Stimulated activated CD8-positive, alpha-beta memory T cell treated with anti-CD3 and anti-CD28 coated beads, Interleukin-12 subunit alpha, Interleukin-12 subunit beta, amount 100 ng/mL, for 4 hours (primary cell): ENCODE measurements at regions not wholly inside any gene's neighbourhood (a gene's known extent, or its start where the extent isn't known, plus 50 kb on each side); places are given as distances from the start of the nearest gene placed in this dataset.

ENCODE experiments used
- DNase-seq: peaks from one replicate; pipeline ENCODE4 v3.0.0-alpha.2; 2020; ENCODE audit warnings: low read depth

DNA sequence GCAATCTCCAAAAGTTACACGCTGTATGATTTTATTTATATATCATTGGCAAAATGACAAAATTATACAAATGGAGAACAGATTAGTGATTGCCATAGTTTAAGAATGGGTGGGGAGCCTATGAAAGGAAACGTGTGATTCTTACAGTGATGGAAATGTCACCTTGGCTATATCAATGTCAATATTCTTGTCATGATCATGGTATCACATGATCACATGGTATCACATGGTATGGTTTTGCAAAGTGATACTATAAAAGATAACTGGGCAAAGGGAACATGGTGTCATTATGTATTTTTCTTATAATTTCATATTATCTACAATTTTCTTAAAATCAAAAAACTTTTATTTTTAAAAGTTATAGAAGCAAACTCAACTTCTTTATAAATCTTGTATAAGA lies 606.2 kb upstream of the ZEB2 start:
- no peak for DNase-seq

DNA sequence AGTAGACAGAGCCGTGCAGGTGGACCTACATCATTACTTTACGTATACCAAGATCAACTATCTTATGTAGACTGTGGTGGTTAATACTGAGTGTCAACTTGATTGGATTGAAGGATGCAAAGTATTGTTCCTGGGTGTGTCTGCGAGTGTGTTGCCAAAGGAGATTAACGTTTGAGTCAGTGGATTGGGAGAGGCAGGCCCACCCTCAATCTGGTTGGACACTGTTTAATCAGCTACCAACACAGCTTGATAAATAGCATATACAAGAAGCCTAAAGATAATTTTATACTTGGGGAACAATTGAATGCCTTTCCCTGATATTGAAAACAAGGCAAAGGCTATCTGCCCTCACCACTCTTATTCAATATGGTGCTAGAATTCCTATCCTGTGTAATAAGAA lies 604.2 kb upstream of the ZEB2 start:
- DNase-seq, result no peak

DNA sequence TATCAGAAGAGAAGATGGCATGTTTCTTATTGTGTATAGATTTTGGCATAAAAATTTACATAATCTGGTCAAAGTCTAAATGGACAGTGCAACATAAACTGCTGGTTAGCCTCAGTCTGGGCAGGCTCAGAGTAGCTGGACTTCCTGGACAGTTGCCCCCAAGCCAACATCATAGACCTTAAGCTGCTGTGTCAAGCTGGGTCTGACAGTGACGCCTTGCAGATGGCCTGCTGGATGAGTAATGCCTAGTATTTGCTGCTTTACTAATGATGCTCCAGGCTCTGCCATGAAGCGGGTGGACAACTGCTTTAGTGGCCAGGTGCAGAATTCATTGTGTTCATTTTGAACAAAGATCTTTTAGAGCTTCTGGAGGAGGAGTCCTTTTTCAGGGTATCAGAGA lies 603.7 kb upstream of the ZEB2 start:
- no peak for DNase-seq

DNA sequence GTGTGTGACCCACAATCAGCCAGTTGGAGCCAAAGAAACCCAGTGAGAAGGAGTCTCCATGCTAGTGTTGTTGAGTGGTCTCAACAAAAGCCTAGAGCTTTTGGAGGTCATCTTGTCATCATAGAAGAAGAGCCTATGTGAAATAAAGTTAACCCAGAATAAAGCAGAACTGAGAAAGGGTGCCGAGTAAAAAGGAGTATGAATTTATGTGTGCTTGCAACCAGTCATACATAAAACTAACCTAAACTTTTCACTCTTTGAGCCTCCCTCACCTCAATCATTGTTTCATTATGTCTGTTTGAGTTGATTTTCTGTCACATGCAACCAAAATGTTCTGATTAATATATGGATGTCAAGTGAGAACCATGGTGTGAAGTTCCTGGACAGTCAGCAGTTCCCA lies 599.3 kb upstream of the ZEB2 start:
- no peak for DNase-seq

DNA sequence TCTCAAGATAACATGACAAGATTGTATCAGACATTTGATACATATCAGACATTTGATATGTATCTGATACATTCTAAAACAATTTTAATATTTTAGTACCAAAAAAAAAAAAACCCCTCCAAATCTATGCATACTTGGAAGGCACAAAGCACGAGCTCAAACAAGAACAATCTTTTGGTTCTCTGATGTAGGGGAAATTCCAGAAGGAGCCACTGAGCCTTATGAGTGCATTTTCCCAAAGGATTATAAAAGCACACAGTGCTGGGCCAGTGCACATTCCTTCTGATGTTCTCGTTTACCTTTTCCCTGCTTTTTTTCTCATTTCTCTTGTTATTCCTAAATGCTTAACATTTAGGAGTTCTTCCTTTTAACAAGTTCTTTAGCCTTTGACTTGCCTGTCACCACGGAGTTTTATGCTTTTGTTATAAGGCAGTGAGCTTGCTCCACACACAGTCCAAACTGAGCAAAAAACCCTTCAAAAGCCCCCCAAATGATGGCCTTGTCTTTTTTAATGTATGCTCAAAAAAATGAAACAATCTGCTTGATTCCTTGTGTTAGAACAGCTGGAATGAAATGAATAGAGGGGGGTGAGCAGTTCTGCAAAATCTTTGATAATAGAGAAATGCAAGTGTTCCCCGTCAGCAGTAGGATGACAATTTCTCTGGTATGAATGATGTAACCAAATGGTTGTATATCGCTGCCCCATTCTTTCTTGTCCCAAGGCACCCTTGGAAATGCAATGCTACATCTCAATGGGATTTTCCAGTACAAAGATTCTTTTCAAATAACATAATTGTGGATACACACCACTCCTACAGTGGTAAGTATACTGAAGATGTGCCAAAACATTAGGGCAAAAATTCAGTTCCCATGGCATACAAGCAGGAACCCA lies 597.2 kb upstream of the ZEB2 start:
- DNase-seq, result no peak

DNA sequence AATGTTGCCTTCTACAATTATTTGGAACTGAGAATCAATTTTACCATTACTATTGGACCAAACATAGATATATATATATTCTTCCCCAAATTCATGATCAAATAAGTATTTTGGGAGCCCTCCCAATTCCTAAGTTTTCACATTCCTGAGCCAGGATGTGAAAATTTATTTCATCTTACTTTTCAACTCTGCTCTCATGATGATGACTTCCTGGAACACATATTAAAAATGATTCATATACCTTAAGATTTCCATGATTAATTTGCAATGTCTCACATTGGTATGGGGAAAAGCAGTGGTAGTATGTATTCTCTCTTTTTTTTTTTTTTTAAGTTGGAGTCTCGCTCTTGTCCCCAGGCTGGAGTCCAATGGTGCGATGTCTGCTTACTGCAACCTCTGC lies 596.1 kb upstream of the ZEB2 start:
- no peak for DNase-seq

DNA sequence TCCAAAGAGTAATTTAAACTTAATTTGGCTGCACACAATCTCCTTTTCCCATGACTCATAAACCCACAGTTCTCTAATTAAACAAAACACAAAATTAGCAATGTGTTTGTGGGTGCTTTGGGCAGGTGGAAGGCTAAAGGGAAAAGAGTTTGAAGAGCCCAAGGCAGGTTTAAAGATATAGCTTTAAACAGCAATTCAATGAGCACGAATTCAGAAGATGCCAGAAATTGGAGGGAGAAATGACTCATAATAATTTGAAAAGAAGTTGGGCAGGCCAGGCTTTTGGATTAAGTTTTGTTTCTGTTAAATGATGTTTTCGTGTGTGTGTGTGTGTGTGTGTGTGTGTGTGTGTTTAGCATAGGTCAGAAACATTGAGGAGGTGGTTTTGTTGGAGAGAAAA lies 594.8 kb upstream of the ZEB2 start:
- no peak for DNase-seq

DNA sequence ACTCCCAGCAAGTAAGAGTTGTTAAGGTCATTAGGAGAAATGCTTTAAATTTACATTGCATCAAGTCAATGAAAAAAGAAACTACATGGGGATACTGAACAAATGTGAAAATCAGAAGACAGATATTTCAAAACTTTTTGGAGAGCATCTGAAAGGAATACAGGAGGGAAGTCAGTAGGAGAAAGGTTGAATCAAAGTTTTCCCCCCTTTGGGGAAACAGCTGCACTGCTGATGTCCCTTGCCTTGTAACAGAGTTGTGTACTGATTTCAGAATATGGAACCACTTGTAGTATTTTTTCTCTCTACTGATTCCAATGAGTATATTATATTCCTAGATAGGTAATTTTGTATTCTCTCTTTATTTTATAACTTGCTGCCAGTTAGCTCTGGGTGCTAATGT lies 592.5 kb upstream of the ZEB2 start:
- no peak for DNase-seq

DNA sequence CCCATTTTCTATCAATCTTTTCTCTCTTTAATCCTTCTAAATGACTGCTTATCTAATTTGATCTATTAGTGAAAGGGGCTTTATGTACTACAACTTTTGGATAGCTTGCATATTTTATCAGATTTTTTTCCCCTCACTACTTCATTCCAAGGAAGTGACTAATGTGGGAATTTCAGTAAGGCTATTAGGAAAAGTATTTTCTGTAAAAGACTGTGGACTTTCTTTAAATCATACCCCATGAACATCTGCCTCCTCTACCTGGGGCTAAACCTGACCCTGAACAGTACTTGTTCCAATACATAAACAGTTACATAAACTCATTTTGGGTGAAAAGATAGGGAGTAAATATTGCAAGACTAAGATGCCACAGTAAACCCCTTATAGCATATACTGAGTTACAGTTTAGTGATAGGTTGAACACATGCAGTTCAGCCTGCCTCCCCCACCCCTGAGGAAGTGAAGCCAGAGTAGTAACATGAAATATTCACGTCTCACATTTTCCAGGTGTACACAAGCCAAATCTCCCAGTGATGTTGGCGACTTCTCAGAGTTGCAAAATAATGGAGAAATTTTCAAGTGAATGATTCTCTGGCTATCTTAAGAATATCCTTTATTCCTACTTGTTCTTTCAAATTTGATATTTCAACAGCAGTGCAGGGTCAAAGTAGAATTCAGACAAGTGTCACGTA lies 590.9 kb upstream of the ZEB2 start:
- no peak for DNase-seq

DNA sequence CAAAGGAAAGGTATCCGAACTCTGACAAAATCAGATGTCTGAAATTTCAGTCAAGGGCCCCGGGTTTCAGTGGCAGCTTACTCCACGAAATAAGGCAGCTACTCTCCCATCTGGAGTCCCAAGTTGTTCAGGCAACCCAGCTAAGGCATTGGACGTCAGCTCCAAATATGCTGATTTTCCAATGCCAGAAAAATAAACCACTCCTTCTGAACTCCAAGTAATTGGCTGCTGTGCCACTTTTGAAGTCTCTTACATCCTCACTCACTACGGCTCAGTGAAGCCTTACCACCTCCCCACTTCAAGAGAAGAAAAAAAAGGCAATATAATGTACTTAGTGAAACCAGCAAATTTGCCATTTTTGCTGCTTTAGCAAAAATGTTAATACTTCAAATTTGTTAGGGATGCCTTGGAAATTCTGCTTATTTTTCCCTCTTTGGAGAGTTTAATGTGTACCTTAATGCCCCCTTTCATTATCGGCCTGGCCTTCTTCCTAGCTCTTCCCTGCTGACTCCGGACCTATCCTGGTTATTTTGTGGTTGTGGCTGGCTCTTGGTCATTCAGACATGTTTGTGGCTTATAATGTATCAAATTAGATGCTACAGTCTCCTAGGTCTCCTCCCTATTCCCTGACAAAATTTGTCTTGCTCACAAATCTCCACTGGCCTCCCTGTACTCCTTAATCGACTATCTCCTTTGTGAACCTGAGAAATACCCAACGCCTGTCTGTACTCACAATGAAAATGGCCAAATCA lies 589.2 kb upstream of the ZEB2 start:
- no peak for DNase-seq

DNA sequence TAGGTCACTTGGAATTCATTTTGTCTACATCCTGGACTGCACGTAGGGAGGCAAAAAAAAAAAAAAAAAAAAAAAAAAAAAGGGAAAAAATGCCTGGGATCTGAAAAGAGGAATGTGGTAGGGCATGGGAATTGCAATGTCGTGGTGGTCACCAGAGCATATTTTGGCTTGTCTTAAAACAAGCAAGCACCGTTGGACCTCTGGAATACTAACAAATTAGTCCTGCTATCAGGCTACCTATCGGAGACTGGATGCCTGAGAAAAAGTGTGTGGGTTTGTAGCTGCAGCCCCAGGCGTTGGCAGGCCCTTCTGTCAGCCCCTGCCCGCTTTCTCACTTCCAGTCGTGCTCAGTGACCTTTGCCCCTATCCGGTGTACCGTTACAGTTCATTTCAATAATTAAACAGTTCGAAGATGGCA lies 588.5 kb upstream of the ZEB2 start:
- DNase-seq, result no peak

DNA sequence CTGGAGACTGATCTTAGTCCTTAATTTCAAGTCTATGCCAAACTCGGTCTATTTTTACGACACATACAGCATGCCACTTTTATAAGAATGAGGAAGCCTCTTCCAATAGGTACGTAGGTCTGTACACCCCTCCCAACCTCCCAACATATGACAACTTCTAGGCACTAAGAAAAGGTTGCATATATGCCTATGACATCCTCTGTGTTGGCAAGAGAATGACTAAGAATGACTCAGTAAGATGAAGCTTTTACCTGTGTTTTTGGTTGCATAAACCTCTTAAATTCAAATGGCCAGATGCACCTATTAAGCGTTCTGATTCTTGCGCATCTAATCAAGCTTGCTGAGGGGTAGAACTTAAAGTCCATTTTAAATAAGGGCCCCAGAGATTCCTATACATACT lies 586.4 kb upstream of the ZEB2 start:
- no peak for DNase-seq

DNA sequence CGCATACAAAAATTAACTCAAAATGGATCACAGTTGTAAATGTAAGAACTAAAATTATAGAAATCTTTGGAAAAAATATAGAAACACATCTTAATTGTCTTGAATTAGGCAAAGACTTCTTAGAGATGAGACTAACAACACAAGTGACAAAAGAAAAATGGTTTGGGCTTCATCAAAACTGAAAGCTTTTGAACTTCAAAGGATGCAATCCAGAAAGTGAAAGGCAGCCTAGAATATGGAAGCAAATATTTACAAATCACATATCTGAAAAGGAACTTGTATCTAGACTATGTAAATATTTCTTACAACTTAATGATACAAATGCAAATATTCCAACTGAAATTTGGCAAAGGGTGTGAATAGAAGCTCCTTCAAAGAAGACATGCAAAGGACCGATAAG lies 582.8 kb upstream of the ZEB2 start:
- no peak for DNase-seq

DNA sequence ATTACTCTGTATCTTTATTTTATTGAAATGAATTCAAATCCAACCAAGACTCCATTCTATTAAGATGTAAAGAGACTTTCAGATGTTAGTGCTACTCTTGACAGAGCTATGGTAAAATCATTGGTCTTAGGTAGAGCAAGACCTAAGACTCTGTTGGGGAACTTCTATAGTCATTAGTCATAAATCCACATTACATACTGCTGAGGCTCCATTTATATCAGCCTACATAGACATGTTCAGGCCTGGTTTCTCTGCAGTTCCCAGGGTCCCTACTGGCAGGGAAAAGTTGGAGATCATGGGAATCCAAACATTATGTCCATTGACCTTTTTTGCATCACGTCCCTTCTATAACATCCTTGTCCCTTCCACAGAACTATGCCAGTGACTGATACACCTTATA lies 580.4 kb upstream of the ZEB2 start:
- DNase-seq, result no peak

DNA sequence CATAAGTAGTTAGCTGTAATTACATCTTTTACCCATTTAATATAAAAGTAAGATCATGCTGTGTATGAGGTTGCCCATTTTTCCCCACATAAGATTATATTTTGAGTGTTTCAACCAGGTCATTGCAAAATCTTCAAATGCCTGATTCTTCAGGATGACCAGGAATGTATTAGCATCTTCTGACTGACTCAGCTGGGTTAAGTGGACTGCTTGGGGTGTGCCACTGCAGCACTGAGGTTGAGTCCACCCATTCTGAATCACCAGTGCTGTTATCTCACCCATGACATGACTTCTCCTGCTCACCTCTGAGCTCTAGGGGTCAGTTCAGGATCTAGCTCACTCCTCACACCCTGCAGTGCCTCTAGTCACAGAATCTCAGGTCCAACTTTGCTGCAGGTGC lies 576.7 kb upstream of the ZEB2 start:
- DNase-seq, result no peak

DNA sequence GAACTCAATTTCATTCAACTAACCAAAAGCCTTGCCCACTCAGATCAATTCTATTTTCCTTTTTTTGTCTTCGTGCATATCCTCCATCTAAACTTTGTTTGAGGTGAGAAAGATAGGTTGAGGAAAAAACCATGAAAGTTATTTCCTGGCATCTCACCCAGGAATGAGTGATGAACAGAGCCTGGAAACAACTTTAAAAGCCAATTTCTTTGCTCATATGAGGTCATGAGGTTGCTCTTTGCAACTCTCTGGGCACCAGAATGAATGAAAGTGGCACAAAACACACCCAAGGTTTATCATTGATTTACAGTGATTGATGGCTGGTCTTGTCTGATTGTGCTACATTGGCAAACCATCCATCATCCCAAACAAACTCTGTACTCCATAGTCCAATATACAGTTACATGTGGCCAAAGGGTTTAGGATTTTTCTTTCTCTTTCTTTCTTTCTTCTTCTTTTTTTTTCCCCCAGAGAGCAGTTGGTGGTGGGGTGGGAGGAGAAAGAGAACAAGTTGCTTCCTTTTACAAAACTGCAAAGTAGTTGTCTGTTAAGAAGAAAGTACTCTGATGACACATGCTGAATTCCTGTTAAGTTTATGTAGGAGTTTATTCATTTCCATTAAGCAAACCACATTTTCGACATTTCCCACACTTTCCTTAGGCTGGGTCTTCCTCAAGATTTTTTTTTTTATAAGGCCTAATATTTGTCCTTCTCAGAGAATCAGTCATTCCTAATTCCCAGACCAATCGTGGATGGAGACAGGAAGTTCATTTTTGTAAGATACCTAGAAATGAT lies 575.9 kb upstream of the ZEB2 start:
- DNase-seq, result no peak

DNA sequence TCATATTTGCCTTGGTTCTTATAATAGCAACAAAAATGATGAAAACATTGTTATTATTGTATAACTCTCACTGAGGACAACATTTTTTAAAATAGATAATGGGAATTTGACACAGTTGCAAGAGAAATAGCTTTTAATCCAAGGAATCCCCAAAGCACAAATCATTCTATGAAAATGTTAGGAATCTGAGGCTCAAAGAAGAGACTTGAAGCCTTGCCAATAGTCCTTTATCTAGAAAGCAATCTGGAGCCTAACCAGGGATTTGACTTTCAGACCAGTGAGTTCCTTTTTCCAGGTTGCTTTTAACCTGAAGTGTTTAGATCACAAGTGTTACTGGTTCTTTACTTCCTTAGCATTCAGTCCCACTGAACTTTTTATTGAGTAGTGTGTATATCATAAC lies 574.5 kb upstream of the ZEB2 start:
- no peak for DNase-seq

DNA sequence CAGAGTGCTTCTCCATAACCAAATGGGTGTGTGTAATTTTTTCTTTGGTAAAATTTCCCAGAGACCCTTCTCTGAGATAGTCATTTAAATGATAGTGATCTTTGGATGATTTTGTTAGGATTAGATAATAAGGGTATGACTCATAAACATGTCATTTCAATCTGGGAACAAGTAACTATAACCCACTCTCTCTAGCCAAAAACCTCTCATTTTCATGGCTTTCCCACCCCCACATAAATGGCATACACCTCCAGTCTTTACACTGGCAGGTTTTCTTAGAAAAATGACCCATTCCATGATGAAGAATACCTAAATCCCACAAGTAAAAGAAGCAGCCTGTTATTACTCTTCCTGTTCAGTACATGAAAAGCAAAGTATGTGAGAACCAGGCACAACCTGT lies 572.0 kb upstream of the ZEB2 start:
- no peak for DNase-seq

DNA sequence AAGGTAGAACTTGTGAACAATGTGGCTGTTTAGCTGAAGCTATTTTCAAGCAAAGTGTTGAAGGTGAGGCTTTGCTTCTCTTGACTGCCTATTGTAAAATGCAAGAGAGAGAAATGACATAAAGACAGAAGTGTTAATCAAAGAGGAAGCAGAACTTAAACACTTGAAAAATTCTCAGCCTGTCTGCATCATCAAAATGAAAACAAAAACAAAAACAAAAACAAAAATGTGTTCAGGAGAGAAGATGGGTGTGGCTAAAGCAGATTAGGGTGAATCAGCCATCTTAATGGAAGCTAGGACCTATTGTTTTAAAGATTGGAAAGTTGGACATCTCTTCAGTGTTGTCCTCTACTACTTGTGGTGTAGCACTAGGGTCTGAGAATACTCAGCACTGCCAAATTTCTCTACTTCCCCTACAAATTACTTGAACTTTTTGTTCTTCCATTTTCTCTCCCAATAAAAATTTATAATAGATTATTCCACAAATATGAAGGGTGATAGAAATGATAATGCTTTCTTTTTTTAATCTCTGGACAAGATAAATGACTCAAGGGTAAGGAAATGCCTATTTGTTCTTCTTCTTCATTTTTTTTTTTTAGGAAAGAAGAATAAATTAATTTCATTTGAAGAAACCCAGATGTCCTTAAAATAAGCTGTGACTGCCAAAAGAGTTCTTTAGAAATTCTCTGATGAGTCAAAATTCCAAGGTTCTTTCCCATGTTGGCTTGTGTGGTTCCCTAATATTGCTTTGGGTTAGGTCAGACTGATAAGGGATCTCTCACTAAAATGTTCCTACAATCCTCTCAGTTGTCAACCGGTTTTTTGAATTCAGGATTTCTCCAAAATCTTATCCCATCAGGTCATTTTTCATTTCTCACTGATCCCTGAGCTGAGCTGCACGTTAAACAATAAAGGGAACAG lies 571.2 kb upstream of the ZEB2 start:
- DNase-seq, result no peak

DNA sequence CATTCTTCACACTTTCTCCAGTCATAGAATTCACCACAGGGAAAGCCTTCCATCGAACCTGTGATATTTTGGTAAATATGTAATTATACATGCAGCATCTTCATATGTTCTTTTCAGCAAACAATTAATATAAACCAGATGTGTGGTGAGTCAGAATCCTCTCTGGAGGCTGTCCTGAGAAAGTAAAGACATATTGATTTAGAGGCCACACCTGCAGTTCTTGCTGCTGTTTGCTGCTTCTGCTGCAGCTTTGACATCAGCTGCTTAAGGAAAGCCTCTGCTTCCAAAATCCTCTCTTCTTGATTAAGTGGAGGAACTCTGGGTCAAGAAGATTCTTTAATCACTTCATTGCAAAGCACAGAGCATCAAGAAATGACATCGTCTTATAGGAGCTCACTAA lies 568.8 kb upstream of the ZEB2 start:
- no peak for DNase-seq

DNA sequence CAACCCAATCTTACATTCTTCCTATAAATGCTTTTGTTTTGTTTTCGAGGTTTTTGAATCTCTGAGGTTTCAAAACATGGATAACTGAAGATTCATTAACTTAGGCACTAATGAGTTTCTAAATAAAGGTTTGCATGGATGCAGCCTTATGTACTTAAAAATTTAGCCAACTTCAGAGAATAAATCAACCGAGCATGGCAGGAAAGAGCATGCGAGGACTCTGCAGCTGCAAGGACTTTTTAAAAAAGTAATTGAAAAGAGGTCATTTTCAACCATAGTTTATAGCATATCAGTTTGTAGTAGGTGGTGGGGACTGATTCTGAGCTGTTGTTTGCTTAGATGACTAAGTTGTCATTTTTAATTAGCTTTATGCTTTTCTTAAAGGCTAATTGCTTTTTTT lies 567.0 kb upstream of the ZEB2 start:
- no peak for DNase-seq
